ENCODE measurements at regions not wholly inside any gene's neighbourhood (a gene's known extent, or its start where the extent isn't known, plus 50 kb on each side); places are given as distances from the start of the nearest gene placed in this dataset.

GRCh38 chr19:30219702-30220101, 152.5 kb upstream of the ZNF536 start:
- TF ChIP-seq ZNF274 (IDR thresholded peaks at IDR 0.05; ENCODE audit: low read depth, low read length) = no peak
- H3K4me3 ChIP-seq (ENCODE audit: low read length) = no peak overlapping the region

GRCh38 chr19:30221176-30221575, 151.0 kb upstream of the ZNF536 start:
- TF ChIP-seq ZNF274 (IDR thresholded peaks at IDR 0.05; ENCODE audit: low read depth, low read length) = no peak
- H3K4me3 ChIP-seq (ENCODE audit: low read length) = no peak overlapping the region

DNA sequence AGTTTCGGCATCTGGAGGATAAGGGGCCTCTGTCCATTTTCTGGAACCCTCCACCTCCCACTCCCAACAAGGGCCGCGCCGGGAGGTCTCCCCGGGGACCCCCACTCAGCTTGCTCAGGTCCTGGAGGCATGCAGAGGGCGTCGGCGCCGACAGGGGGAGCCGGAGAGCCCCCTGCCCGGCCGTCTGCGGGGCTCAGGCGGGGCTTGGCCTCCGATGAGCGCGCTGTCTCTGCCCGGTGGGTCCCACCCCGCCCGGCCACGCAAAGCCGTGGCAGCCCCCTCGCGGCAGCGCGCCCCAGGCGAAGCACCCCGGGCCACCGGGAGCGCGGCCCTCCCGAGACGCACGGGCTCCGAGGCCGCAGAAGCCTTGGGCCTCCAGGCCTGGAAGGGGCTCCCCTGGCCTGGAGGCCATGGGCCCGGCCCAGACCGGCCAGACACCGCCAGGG, 149.7 kb upstream of the ZNF536 start:
- H3K4me3 ChIP-seq (ENCODE audit: low read length) = no peak overlapping the region
- no peak for TF ChIP-seq ZNF274 (IDR thresholded peaks at IDR 0.05; ENCODE audit: low read depth, low read length)

- H3K4me3 ChIP-seq (ENCODE audit: low read length) = no peak overlapping the region
- no peak for TF ChIP-seq ZNF274 (IDR thresholded peaks at IDR 0.05; ENCODE audit: low read depth, low read length)
Observed at GRCh38 chr19:30222992-30223865, 149.0 kb upstream of the ZNF536 start.

DNA sequence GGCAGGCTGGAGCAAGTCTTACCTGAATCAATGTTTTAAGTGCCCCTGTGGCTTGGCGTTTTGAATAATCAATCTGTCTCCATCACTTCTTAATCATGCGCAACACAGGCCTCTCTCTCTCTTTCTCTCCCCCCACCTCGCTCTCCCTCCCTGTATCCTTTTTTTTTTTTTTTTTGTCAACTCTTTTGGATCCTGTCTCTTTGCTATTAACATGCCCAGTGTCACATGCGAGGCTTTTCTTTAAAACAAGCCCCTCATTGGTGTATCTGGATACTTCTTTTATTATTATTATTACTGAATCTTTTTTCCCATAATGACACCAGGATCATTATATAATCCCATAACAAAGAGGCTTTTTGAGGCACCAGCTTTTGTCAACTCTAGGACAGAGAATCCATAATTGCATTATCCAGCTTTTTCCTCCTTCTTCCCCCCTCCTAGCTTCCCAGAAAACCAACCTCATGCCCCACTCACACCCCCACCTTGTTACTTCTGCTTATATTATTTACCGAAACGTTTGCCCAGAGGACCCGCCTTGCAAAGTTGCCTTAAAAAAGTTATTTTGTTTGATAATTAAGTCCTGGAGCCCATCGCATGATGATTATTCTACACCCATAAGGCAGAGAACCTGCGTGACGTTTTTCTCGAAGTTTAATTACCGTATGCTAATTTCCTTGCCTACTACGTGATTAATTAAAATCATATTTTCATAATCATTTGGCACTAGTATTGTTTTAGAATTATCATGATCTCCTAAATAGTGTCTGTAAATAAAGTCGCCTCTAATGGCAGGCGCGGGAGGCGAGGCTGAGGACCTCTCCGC, 148.1 kb upstream of the ZNF536 start:
- peak overlapping the region; percentile 48; the same call in 1 of the 2 replicates for H3K4me3 ChIP-seq (ENCODE audit: low read length)
- TF ChIP-seq ZNF274 (IDR thresholded peaks at IDR 0.05; ENCODE audit: low read depth, low read length) = no peak

DNA sequence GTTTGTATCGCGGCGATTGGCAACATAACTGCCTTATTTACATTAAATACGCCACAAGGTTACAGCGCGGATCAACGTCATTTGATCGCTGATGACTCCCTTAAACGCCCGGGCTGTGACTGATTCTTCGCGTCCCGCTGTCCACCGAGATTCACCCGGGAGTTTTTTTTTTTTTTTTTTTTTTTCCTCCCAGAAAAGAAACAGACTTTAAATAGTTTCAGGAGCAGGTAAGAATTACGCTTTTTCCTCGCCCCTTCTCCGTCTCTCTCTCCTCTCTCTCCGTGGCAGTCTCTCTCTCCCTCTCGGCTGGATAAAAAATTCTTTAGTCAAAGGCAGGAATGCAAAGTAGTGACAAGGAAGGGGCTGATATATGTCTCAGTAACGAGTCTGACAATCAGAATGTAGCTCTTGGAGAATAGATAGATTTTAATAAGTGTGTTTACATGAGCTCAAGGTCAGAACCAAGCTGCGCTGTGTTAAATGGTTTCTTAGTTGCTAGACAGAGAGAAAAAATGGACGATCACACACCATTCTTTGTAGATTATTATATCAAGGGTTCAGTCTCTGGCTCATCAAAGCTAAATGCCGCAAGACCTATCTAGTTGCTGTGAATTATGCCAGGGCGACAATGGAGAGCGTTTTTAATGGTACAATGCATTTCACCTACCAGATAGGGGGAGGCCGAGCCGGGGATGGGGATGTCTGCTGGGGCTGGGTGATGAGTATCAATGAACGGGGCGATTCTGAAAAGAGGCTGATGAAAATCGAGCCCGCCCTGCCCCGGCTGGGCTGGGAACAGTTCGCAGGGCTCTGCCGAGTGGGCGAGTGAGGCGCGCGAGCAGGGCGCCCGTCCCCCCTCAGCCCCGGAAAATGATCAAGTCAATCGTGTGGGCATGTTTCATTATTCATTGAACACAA, 147.2 kb upstream of the ZNF536 start:
- TF ChIP-seq ZNF274 (IDR thresholded peaks at IDR 0.05; ENCODE audit: low read depth, low read length) = no peak
- peak overlapping the region; percentile 48; the same call in 1 of the 2 replicates for H3K4me3 ChIP-seq (ENCODE audit: low read length)

GRCh38 chr19:30225676-30226463, 146.3 kb upstream of the ZNF536 start:
- peak overlapping the region; percentile 19 for H3K4me3 ChIP-seq (ENCODE audit: low read length)
- TF ChIP-seq ZNF274 (IDR thresholded peaks at IDR 0.05; ENCODE audit: low read depth, low read length) = no peak

GRCh38 chr19:30226464-30227011, 145.6 kb upstream of the ZNF536 start:
- H3K4me3 ChIP-seq (ENCODE audit: low read length) = peak overlapping the region; percentile 52
- TF ChIP-seq ZNF274 (IDR thresholded peaks at IDR 0.05; ENCODE audit: low read depth, low read length) = no peak

DNA sequence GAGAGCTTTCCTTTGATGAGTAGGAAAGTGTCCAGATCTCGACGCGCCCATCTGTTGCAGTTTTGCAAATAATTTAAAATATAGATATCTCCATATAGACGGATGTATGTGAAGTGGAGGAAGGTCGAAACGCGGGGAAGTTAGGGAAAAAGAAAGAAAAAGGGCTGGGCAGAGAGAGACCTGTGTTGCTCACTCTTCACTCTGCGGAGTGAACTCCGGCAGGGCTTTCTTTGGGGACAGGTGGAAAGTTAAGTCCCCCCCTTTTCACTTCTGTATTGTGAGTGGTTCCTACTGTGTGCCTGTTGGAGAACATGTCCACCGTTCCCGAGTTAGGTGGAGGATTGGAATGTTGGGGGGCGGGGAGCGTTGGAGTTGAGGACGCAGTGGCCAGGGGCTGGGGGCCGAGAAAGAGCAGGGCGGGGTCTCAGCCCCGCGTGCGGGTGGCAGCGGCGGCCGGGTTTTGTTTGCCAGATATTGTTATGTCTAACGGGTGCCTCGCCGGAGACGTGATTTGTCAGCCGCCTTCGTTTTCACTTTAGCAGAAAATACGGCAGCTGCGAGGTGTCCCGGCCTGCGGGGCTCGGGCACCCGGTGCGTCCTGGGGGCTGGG, 145.1 kb upstream of the ZNF536 start:
- peak overlapping the region; percentile 52 for H3K4me3 ChIP-seq (ENCODE audit: low read length)
- no peak for TF ChIP-seq ZNF274 (IDR thresholded peaks at IDR 0.05; ENCODE audit: low read depth, low read length)

DNA sequence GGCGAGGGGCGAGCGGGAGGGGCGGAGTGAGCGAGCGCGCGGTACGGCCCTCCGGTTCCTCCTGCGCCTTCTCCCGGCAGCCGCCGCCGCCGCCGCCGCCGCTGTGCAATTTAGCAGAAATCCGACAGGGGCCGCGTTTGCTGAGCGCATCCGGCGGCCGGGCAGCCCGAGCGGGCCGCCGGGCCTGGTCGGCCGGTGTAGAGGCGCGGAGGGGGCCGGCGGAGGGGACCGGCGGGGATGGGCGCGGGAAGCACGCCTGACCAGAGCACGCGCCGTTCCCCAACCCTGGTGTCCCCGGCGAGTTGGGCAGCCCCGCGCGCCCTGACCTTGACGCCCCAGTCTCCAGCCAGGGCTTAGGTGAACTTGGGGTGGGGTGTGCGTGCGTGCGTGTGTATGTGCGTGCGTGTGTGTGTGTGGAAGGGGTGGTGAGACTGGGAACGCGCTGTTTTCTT, 144.5 kb upstream of the ZNF536 start:
- H3K4me3 ChIP-seq (ENCODE audit: low read length) = peak overlapping the region; percentile 52
- no peak for TF ChIP-seq ZNF274 (IDR thresholded peaks at IDR 0.05; ENCODE audit: low read depth, low read length)

- H3K4me3 ChIP-seq (ENCODE audit: low read length) = peak overlapping the region; percentile 7
- no peak for TF ChIP-seq ZNF274 (IDR thresholded peaks at IDR 0.05; ENCODE audit: low read depth, low read length)
Observed at GRCh38 chr19:30228113-30228834, 143.9 kb upstream of the ZNF536 start.
